ENCODE measurements at regions not wholly inside any gene's neighbourhood (a gene's known extent, or its start where the extent isn't known, plus 50 kb on each side); places are given as distances from the start of the nearest gene placed in this dataset.

DNA sequence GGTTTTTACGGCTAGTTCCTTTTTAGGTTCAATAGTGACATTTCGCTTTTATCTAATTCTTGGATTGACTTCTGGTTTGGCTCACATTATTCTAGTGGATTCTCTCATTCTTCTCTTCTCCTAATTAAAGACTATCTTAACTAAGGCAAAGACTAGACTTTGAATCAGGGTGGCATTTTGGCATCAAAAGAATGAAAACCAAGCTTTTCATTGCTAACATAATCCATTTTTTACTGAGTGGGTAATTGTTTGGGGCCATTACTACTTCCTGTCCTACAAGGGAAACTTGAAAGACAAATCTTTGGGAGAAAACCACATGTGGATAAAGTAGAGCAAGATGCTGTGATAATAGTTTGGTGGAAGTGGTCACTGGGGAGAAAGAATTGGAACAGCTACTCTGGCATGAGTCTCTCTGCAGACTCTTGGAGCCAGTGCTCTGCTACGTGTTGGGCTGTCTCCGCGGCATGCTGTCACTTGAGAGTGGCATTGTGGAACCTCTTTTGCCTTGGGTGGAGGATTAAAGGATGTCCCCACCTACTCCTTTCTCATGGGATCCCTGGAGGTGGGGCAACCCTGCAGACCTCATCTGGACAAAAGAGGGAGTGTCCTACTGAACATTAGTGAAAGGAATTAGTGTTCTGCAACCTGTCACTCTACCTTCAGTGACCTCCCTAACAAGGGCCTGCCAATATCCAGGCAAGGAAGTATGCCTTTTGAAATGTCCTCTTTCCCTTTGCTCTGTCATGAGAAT lies 280.4 kb downstream of the PSAT1 start:
- TF ChIP-seq, protein P1, sequence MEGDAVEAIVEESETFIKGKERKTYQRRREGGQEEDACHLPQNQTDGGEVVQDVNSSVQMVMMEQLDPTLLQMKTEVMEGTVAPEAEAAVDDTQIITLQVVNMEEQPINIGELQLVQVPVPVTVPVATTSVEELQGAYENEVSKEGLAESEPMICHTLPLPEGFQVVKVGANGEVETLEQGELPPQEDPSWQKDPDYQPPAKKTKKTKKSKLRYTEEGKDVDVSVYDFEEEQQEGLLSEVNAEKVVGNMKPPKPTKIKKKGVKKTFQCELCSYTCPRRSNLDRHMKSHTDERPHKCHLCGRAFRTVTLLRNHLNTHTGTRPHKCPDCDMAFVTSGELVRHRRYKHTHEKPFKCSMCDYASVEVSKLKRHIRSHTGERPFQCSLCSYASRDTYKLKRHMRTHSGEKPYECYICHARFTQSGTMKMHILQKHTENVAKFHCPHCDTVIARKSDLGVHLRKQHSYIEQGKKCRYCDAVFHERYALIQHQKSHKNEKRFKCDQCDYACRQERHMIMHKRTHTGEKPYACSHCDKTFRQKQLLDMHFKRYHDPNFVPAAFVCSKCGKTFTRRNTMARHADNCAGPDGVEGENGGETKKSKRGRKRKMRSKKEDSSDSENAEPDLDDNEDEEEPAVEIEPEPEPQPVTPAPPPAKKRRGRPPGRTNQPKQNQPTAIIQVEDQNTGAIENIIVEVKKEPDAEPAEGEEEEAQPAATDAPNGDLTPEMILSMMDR (IDR thresholded peaks at IDR 0.05; ENCODE audit: insufficient read depth, low read length, poor library complexity, severe bottlenecking): no peak
- TF ChIP-seq EZH2phosphoT487 (conservative IDR thresholded peaks at IDR 0.05; ENCODE audit: low read length): no peak
